Testis (tissue), 2 donors: ENCODE measurements at regions not wholly inside any gene's neighbourhood (a gene's known extent, or its start where the extent isn't known, plus 50 kb on each side); places are given as distances from the start of the nearest gene placed in this dataset.

Experiments
- DNase-seq: peaks from one replicate; pipeline ENCODE4 v3.0.0-alpha.2; 2019
- H3K27ac ChIP-seq, 2 donors: fragments of 200-600 bp; sonication (generic); one replicate each; pipeline ENCODE4 v1.5.1; 2019
- H3K27me3 ChIP-seq: fragments of 200-600 bp; sonication (generic); one replicate; pipeline ENCODE4 v1.5.1; 2019
- H3K36me3 ChIP-seq: fragments of 200-600 bp; sonication (generic); one replicate; pipeline ENCODE4 v1.5.1; 2017; ENCODE audit warnings: low read depth; ENCODE audit errors: missing control alignments
- H3K4me1 ChIP-seq: fragments of 200-600 bp; sonication (generic); one replicate; pipeline ENCODE4 v1.5.1; 2019
- H3K4me3 ChIP-seq, 2 donors: fragments of 200-600 bp; sonication (generic); one replicate each; pipeline ENCODE4 v1.5.1; 2017 to 2019
- H3K9me3 ChIP-seq: fragments of 200-600 bp; sonication (generic); one replicate; pipeline ENCODE4 v1.5.1; 2017
- CTCF ChIP-seq, 3 experiments: fragments of 450-650 bp in 2 of 3; fragments of 200-600 bp in 1 of 3; sonication (generic) in 1 of 3; IDR thresholded peaks; one replicate each; pipeline ENCODE4 v1.5.1; 2016 to 2019; ENCODE audit warnings: antibody characterized with exemption in 3 of 3, mild to moderate bottlenecking in 2 of 3, moderate library complexity in 1 of 3
- POLR2A ChIP-seq: fragments of 450-650 bp; IDR thresholded peaks from one replicate; pipeline ENCODE4 v1.6.1; 2017; ENCODE audit warnings: antibody characterized with exemption, mild to moderate bottlenecking, moderate library complexity
- WGBS, 2 donors: methylation state at CpG; one replicate each; pipeline ENCODE4 v1.1.5; 2018; 5-methylcytosine and 5-hydroxymethylcytosine counted together
- intact Hi-C: fragments of 100-400 bp; cut with DNase I; formaldehyde crosslinking; loops from one replicate; pipeline ENCODE4 v1.15.1; 2023; ENCODE audit warnings: low total_unique reads

- Histone ChIP-seq H3K36me3 (no peaks in the 10 kb centered on the region), H3K27me3 (no peaks in the 10 kb centered on the region), H3K4me3 (no peak overlapping the region), H3K9me3 (no peaks in the 10 kb centered on the region), H3K4me1 (no peaks in the 10 kb centered on the region), H3K27ac (no peak overlapping the region)
- no peak for DNase-seq
- TF ChIP-seq POLR2A (no peak), CTCF (IDR thresholded peaks at IDR 0.05) (no peak)
- intact Hi-C loops: no loop called here
- WGBS, 2 donors: 76 to 80% methylated on average over 2 of the region's 2 CpGs
Measured at GRCh38 chr4:120286813-120287212, 220.2 kb upstream of the MAD2L1 start.

GRCh38 chr4:120281581-120281980, 214.9 kb upstream of the MAD2L1 start:
- no peak for TF ChIP-seq CTCF (IDR thresholded peaks at IDR 0.05)
- TF ChIP-seq POLR2A: no peak
- no peak overlapping the region for H3K27ac ChIP-seq
- intact Hi-C loops: no loop called here
- no peak overlapping the region for H3K4me3 ChIP-seq
- DNase-seq: no peak
- no peaks in the 10 kb centered on the region for H3K9me3 ChIP-seq
- no peaks in the 10 kb centered on the region for H3K27me3 ChIP-seq
- H3K36me3 ChIP-seq: no peaks in the 10 kb centered on the region
- no peaks in the 10 kb centered on the region for H3K4me1 ChIP-seq

GRCh38 chr4:120277391-120277790, 210.7 kb upstream of the MAD2L1 start:
- H3K27me3 ChIP-seq: no peaks in the 10 kb centered on the region
- DNase-seq: no peak

GRCh38 chr4:120266602-120267001, 200.0 kb upstream of the MAD2L1 start:
- Histone ChIP-seq H3K36me3 (no peaks in the 10 kb centered on the region), H3K9me3 (no peaks in the 10 kb centered on the region), H3K4me3 (no peak overlapping the region), H3K27ac (no peak overlapping the region), H3K4me1 (no peaks in the 10 kb centered on the region), H3K27me3 (no peaks in the 10 kb centered on the region)
- TF ChIP-seq POLR2A: no peak
- no peak for TF ChIP-seq CTCF (IDR thresholded peaks at IDR 0.05)
- 70 to 79% methylated on average over 5 of the region's 5 CpGs for WGBS, 2 donors
- no peak for DNase-seq
- intact Hi-C loops: no loop called here

More at GRCh38 chr4:120277391-120277790, 210.7 kb upstream of the MAD2L1 start:
- Histone ChIP-seq H3K4me3 (no peak overlapping the region), H3K36me3 (no peaks in the 10 kb centered on the region), H3K27ac (no peak overlapping the region), H3K9me3 (no peaks in the 10 kb centered on the region), H3K4me1 (no peaks in the 10 kb centered on the region)
- TF ChIP-seq POLR2A (no peak), CTCF (IDR thresholded peaks at IDR 0.05) (no peak)
- intact Hi-C loops: no loop called here

- no peaks in the 10 kb centered on the region for H3K4me1 ChIP-seq
- no peak for DNase-seq
- H3K36me3 ChIP-seq: no peaks in the 10 kb centered on the region
- no peaks in the 10 kb centered on the region for H3K9me3 ChIP-seq
- H3K4me3 ChIP-seq: no peak overlapping the region
- TF ChIP-seq CTCF (IDR thresholded peaks at IDR 0.05): no peak
- intact Hi-C loops: no loop called here
- H3K27ac ChIP-seq: no peak overlapping the region
- WGBS, 2 donors: 39 to 40% methylated on average over 4 of the region's 4 CpGs
- no peaks in the 10 kb centered on the region for H3K27me3 ChIP-seq
Measured at GRCh38 chr4:120263618-120264017, 197.0 kb upstream of the MAD2L1 start.
